ENCODE measurements at regions not wholly inside any gene's neighbourhood (a gene's known extent, or its start where the extent isn't known, plus 50 kb on each side); places are given as distances from the start of the nearest gene placed in this dataset.

DNA sequence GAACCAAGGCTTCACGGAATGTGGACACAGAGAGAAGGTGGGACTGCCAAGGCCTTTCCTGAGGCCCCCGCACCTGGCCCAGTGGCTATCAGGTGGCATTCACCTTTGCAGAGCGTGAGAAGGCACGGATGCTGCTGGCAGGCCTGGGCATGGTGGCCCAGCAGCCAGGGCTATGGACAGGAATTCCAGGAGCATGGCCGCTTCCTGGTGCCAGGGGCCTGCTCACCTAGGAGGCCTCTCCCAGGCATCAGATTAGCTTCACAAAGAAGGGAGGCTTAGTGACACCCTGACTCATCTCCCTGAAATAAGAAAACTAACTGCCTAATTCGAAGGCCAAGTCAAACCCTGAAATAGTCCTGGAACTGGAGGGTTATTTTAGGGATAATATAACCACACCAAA lies 155.8 kb downstream of the TEX29 start:
- no peak for DNase-seq (ENCODE audit: low read depth)

DNA sequence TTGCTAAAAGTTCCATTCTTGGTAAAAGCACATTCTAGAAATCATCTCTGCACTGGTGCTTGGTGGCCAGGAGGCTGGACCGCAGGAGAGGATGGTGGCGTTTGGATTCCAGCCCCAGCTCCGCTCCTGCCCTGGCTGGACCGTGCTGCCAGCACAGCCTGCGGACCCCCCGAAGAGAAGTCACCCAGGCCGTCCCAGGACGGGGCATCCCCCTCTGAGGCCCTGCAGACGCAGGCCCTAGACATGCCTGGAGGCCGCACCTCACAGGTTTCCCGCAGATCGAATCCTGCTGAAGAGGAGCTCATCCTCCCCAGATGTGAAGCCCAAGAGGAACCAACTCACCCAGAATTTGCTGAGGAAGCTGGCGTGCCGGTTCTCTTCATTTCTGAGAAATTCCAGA lies 159.0 kb downstream of the TEX29 start:
- no peak for DNase-seq (ENCODE audit: low read depth)

DNA sequence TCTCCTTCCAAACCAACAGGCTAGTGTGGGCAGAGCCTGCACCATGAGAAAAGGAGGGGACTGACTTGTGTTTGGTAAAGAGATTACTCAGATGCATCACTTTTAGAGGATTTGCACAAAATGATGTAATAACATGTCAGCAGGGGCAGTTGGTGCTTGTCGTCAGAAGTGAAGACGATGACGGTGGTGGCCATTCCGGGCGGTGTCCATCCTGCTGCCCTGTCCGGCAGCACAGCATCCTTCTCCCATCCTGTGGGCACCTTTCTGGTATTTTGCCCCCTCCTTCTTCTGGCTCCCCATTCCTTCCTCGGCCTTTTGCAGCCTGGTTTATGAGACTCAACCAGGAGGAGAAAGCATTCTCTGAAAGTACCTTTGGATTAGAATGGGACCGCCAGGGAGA lies 160.1 kb downstream of the TEX29 start:
- no peak for DNase-seq (ENCODE audit: low read depth)

DNA sequence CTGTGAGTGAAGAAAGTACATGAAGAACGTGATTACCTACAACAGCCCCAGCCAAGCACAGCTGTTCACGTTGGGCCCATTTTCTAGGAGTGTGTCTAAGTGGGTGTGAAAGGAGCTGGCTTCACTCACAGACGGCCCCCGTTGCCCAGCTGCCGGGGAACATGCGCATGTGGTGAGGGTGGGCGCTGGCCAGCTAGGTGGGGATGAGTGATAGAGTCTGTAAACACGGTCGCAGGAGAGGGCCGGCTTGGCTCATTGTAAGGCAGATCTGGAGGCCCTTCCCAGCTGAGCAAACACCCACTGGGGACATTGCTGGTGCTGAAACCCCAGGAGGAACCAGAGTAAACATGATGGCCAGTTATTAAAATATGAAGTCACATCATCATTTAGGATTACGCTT lies 160.5 kb downstream of the TEX29 start:
- no peak for DNase-seq (ENCODE audit: low read depth)

DNA sequence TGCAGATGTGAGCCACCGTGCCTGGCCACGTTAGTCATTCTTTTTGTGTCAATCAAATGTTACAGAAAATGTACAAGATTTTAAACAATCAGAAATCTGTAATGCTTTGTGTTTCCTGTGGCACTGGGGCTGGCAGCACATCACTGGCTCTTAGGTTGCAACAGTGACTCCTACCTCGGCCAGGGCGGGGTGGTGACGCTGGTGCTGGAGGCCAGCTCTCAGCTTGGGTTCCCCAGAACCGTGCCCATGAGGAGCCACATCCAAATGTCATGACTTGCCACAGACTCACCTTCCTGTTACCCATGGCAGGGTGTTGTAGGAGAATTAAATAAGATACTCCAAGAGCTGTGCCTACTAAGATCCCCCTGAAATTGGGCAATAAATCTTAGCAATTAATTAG lies 161.7 kb downstream of the TEX29 start:
- DNase-seq (ENCODE audit: low read depth), result no peak

DNA sequence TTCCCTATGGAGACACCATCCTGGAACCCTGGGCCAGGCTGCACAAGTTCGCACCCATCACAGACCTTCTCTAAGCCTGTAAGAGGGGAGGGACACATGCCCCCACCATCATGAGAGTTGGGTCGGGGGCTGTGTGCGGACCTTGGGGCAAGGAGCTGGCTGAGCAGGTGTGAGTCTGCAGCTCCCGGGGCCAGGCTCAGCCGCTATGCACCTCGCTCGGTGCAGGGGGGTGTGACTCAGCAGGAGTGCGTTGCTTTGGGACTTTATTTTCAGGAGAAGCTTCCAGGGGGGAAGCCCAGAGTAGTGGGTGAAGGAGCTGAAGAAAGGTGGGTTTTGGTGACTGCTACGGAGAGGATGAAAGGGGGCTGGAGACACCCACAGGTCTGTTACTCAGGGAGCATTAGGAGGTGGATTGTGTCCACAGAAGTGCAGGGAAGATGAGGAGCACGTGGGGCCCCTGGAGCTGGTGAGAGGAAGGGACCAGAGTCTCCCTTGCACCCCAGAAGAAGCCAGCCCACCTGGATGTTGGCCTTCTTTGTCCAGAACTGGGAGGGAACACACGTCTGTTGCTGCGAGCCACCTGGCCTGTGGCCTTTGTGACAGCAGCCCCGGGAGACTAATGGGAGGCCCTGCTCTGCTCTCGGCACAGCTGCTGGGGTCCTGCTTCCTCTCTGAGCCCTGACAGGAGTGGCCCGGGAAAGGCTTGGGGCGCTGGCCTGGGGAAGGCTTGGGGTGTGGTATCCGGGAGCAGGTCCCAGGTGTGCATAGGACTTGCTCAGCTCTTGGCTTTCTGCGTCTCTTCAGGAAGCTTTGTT lies 162.6 kb downstream of the TEX29 start:
- DNase-seq (ENCODE audit: low read depth), result no peak

DNA sequence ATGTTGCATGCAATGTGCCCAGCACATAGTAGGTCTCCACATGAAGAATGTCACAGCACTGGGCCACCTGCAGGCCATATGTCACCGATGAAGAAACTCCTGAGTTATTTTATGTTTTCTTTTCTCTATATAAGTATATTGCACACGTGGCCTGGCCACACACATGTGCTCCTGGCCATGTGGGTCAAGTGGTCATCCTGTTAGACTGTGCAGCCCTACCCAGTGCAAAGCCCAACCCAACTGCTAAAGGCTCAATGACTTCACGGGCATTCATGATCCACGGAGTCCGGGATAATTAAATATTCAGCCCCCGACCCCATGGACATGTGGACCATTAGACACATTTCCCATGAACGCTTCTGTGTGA lies 163.2 kb downstream of the TEX29 start:
- DNase-seq (ENCODE audit: low read depth), result no peak

DNA sequence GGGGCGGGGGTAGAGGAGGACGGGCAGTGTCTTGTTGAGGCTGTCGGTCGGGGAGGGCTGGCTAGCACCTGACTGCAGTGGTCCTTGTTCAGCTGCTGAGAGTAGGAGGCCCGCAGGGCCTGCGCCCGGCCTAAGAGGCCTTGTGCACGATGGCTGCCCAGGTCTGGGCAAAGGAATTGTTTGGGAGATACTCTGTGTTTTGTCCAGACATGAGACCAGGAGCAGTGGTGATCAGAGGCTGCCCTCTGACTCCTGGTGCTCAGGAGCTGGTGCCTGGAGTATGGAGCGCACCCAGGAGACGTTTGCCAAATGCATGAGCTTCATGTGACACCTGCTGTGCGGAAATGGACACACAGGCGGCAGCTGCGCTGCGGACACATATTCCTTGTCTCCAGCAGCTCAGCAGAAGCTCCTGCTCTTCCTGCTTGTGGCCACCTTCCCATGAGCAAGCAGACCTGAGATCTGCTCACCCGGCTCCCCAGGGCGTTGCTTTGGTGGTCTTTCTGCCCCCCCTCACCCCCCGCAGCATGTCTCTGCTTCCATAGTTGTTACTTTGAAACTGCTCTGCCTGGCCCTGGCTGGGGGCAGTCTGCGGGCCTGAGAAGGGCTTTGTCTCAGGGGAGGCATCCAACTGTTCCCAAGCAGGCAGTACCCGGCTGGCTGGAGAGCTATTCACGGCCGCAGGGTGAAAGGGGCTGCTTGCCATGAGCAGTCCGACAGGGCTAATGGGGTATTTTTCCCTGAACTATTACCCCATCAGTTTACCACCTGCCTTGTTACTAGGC lies 163.9 kb downstream of the TEX29 start:
- no peak for DNase-seq (ENCODE audit: low read depth)

DNA sequence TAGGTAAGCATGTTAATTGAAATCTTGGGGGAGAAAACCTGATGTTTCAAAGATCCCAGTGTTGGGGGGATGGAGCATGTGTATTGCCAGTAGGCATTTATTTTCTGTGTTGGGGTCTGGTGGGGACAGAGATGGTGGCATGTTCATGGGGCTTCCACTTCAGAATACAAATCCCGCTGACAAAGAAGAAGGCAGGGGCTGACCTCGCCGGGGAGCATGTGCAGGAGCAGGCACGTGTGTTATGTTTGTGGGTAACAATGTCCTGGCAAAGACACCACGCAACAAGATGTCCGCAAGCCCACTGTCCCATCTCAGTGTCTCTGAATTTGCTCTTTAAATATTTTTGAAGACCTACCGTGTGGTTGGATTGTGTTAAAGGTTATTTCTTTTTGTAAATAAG lies 164.5 kb downstream of the TEX29 start:
- no peak for DNase-seq (ENCODE audit: low read depth)

DNA sequence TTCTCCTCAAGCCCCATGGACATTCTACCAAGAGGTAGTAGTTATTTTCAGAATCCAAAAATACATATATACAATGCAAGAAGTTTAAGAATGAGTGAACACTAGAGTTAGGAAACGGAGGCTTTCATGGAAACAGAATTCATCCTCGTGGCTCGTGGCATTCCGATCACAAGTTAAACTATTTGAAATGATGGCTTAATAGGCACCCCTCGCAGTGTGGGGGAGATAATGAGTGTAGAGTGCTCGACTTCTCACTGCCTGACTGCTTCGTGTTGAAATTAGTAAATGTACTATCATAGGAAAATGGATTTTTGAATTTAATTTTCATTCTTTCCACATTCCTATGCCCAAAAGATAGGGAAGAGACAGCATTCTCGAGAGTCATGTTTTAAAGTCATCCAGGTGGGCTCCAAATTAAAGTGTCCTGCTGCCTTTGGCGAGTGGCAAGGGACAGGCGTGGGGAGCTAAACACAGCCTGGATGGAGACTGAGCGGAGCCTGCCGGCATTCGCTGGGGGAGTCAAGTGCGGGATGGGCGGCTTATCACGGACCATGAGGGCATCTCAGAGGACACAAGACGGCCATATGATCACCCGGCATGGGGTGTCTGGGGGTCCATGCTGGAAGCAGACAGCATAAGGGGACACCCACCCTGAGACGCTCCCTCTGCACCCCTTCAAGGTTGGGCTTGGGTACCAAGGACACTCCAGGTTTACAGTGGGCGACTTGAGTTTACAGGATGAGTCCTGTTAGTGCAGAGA lies 165.2 kb downstream of the TEX29 start:
- DNase-seq (ENCODE audit: low read depth), result no peak

DNA sequence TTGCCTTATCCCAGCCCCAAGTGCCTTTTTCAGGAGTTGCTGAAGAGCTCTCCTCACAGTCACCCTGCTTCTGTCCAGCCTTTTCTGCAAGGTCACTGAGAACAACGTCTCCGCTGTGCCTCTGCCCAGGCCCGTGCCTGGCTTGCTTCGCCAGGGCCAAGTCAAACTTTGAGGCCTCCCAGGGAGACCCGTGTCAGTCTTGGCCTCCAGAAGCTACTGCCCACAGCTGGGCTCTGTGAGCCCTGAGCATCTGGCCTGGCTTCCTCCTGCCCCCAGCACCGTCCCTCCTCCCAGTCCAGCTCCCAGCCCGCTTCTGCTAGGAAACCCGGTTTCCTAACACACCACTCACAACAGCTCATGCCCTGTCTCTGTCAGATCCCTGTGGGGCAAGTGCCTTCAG lies 165.9 kb downstream of the TEX29 start:
- no peak for DNase-seq (ENCODE audit: low read depth)

DNA sequence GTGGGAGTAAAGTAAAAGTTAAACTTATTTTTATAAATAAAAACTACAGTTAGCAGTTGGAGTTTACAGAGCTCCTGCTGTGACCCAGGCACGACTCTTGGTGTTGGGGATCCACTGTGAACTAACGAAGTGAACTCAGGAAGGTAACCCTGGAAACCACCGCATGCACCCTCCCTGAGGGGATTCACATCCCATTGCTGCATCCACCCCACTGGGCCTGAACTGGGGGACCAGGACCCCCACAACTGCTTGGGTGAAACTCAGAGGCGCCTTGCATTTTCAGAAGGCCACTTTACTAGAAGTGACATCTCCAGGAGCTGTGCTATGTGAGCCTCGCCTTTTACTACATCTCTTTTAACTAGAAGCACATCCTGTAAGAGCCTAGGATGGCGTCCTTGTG lies 166.4 kb downstream of the TEX29 start:
- no peak for DNase-seq (ENCODE audit: low read depth)

DNA sequence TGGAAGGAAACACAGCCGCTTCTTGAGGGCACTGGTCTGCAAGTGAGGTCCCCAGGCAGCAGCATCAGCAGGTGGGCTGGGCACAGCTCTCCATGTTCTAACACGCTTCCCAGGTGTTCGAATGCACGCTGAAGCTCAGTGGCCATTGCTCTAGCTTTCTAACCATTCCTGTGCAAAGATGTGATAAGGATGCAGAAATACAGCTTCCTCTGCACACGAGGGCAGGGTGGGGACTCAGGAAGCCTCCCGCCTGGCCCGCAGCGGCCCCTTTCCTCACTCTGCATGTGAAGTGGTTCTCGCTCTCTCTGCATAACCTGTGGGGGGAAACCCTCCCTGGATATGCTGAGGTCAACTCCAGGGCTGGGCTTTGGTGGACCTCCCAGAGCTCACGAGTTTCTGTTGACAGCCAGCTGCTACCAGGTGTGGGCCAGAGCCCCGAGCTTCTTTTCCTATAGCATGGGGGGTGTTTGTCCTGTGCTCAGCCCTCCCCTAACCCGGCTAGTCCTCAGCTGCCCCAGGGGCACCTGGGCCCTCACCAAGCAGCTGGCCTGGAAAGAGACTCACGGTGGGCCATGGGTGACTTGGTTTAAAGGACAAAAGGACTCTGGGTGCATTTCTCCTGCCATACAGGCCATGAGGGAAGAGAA lies 168.2 kb downstream of the TEX29 start:
- DNase-seq (ENCODE audit: low read depth), result no peak

DNA sequence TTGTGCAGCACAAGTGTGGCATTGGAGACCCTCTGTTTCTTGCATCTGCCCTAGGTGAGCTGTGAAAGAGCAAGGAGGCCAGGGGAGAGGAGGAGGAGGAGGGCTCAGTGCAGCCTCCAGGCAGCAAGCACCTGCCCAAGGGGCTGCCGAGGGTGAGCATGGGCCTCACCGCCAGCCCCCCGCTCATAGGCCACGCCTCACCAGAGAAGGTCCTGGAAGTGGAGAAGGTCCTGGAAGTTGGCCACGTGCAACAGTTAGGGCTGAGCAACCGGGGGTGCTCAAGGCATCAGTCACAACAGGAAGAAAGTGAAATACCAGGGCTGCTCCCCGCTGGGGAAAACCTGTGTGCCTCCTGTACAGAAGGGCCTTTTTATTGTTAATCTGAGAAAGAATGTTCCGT lies 168.9 kb downstream of the TEX29 start:
- no peak for DNase-seq (ENCODE audit: low read depth)

DNA sequence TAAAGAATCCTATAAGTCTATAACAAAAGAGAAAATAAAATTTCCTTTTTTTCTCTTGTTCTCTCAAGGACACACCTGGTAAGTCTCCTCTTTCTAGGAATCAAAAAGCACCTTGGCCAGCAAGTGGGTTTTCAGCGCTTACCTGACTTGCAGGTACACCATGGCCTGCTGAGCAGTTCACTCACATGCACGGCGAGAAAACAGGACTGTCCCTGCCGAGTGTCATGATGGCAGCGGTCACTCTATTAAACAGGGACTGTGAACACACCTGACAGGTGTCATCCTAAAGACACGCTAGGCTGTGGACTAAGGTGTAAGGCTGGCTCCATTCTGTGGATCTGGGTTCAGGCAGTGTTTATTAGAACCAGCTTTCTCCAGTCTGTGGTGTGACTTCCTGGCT lies 170.2 kb downstream of the TEX29 start:
- no peak for DNase-seq (ENCODE audit: low read depth)

DNA sequence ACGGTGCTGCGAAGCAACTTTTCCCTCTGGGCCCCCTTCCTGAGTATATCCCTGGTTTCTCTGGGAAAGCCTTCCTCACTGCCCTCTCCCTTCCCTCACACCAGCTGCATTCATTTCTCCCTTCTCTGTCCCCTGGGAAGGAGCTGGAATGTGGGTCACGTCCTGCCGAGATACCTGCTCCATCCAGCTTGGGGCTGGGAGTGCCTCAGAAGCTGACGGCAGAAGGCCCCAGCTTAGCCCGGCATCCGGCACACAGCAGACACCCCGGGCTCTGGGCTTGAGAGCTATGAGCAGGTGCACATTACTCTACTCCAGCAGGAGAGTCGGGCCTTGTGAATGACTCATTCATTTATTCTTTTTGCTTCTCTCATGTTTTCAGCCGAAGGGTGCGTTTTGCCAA lies 170.6 kb downstream of the TEX29 start:
- no peak for DNase-seq (ENCODE audit: low read depth)

DNA sequence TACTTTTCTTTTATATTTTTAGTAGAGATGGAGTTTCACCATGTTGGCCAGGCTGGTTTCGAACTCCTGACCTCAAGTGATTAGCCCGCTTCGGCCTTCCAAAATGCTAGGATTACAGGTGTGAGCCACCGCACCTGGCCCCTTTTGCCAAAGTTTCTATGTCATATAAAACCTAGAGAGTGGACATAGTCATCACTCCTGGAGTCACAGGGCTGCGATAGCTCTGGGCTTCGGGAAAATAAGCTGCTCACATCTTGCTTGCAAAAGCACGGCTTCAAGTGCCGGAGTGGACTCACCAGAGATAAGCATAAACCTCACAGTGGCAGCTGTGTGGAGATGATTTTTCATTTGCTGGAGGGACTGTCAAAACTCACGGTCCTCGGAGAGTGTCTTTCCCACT lies 171.2 kb downstream of the TEX29 start:
- no peak for DNase-seq (ENCODE audit: low read depth)

DNA sequence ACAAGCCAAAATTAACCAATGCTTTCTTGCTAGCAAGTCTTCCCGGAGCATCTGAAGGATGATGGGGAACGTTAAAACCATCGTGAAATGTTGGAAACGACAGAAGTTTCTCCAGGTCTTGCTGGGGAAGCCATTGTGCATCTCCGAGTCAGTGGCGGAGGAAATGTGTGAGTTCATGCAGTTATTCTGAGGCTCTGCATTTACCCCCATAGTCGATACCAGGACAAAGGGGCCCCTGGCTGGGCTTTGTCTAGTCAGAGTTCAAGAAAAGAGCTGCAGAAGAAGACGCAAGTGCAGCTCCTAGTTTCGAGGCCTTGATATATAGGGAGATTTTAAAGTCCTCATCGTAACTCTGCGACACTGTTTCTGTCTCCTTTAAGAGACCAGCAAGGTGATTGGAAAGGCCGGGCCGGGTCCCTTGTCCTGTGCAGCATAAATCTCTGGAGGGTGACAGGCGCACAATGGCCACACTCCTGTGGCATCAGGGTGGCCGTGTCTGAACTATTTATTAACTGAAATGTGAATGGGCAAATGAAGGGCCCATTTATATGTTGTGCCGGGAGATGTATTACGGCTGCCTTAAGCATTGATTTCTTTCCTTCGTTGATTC lies 172.0 kb downstream of the TEX29 start:
- DNase-seq (ENCODE audit: low read depth), result no peak

DNA sequence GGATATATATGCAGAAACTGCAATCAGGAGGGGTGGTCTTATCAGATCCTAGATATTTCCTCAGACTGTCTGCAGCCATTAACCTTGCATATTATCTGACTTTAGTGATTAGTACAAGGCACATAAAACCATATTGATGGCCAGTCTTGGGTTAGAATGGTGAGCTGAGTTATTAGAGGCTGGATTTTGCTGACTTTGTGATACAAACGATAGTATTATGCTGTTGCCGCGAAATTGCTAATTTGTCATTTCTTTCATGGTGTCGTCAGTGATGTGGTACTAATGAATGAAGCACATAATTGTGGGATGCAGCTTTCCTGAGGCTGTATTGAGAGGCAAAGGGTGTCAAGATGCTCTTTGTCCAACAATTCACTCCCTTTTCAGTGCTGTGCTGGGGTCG lies 172.5 kb downstream of the TEX29 start:
- DNase-seq (ENCODE audit: low read depth), result no peak

DNA sequence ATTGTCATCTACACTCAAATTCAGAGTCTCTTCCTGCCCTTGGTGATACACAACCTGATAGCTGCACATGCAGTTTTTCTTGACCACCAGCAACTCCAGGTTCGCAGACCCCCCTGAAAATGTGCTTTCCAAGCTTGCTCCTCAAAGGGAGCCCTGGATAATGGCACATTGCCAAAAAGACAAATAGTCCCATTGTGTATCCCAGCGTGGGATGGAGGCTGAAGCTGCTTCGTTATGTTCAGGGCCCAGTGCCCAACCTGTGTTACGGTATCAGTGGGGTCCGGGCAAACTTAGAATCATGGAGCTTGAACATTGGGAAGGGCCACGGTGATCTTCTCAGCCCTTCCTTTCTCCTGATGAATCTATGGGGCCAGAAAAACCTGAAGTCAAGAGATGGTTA lies 173.0 kb downstream of the TEX29 start:
- DNase-seq (ENCODE audit: low read depth), result no peak

DNA sequence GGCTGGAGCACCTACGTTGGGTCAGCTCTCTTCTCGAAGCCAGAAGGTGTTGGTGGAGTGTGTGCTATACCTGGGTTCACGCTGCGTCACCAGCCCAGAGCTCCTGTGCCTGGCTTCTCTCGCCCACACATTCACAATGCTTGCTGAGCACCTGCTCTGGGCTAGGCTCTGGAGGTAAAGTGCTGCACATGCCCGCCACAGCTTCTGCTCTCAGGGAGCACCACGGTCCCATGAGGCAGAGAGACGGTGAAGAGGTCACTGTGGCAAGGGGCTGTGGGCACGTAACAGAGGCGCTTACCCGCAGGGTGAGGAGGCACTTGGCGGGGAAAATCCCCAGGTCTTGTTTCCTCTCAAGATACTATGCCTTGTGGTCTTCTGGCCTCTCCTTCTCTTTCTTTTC lies 174.2 kb downstream of the TEX29 start:
- no peak for DNase-seq (ENCODE audit: low read depth)
